ENCODE measurements at regions not wholly inside any gene's neighbourhood (a gene's known extent, or its start where the extent isn't known, plus 50 kb on each side); places are given as distances from the start of the nearest gene placed in this dataset.

GRCh38 chr6:40285996-40286395 lies 301.2 kb downstream of the LRFN2 start:
- TF ChIP-seq CTCF (conservative IDR thresholded peaks at IDR 0.05; ENCODE audit: low read depth, low read length) (no peak), RFX5 (IDR thresholded peaks at IDR 0.05; ENCODE audit: low read depth, low read length) (no peak), MAFK (IDR thresholded peaks at IDR 0.05; ENCODE audit: low read depth, low read length) (no peak), CHD1 (IDR thresholded peaks at IDR 0.05; ENCODE audit: low read depth, low read length) (no peak), NFE2L2 (IDR thresholded peaks at IDR 0.05; ENCODE audit: low read depth, low read length) (no peak), MXI1 (IDR thresholded peaks at IDR 0.05; ENCODE audit: borderline replicate concordance, low read depth, low read length) (no peak), RCOR1 (IDR thresholded peaks at IDR 0.05; ENCODE audit: insufficient replicate concordance, low read length) (no peak), POLR2A (IDR thresholded peaks at IDR 0.05; ENCODE audit: low read depth, low read length) (no peak), ELK1 (IDR thresholded peaks at IDR 0.05; ENCODE audit: borderline replicate concordance, low read depth, low read length) (no peak), RAD21 (IDR thresholded peaks at IDR 0.05; ENCODE audit: low read length) (no peak), BHLHE40 (IDR thresholded peaks at IDR 0.05; ENCODE audit: low read depth, low read length) (no peak), USF2 (IDR thresholded peaks at IDR 0.05; ENCODE audit: low read depth, low read length) (no peak)
- Histone ChIP-seq H3K4ac (ENCODE audit: low read depth, low read length) (no peak overlapping the region), H3K23ac (ENCODE audit: low read depth, low read length) (no peak overlapping the region), H2BK15ac (ENCODE audit: low read depth, low read length) (no peak overlapping the region), H3K9ac (ENCODE audit: low read depth, low read length) (no peak overlapping the region), H4K91ac (ENCODE audit: insufficient read depth, low read depth, low read length) (no peak overlapping the region), H2BK5ac (ENCODE audit: low read depth, low read length, poor library complexity, severe bottlenecking) (no peak overlapping the region), H3K79me1 (ENCODE audit: low read depth in 1 of 2, low read length in 2 of 2) (no peaks in the 10 kb centered on the region), H2BK120ac (ENCODE audit: low read depth, low read length) (no peak overlapping the region), H3K56ac (ENCODE audit: extremely low read depth, insufficient read depth, low read length) (no peak overlapping the region), H3K4me2 (ENCODE audit: low read depth, low read length) (no peak overlapping the region), H3K4me1 (ENCODE audit: control insufficient read depth, insufficient read depth, low read length) (no peaks in the 10 kb centered on the region), H4K5ac (ENCODE audit: low read depth, low read length) (no peak overlapping the region), H3K27me3 (ENCODE audit: control insufficient read depth, insufficient read depth, low read length) (no peaks in the 10 kb centered on the region; the same call in 1 of the 2 replicates), H3K14ac (replicated peaks; ENCODE audit: low read depth, low read length) (no peak overlapping the region), H4K8ac (ENCODE audit: low read depth in 2 of 2, low read length in 2 of 2) (no peak overlapping the region), H3K9me3 (ENCODE audit: control insufficient read depth, insufficient read depth, low read length) (no peaks in the 10 kb centered on the region), H2BK20ac (ENCODE audit: low read depth, low read length) (no peak overlapping the region), H2AFZ (replicated peaks; ENCODE audit: low read length, poor library complexity) (no peak overlapping the region), H2AK5ac (ENCODE audit: low read depth, low read length) (no peak overlapping the region), H3K9me1 (ENCODE audit: insufficient read depth, low read length) (no peaks in the 10 kb centered on the region), H4K20me1 (ENCODE audit: insufficient read depth, low read length) (no peaks in the 10 kb centered on the region), H3K18ac (ENCODE audit: low read depth, low read length) (no peak overlapping the region), H3K27ac (ENCODE audit: insufficient read depth, low read length) (no peak overlapping the region), H2AK9ac (replicated peaks; ENCODE audit: low read depth, low read length, poor library complexity) (no peak overlapping the region), H3K36me3 (ENCODE audit: control insufficient read depth, insufficient read depth, low read length) (no peaks in the 10 kb centered on the region), H3K4me3 (ENCODE audit: insufficient read depth, low read depth, low read length) (no peak overlapping the region)
- in situ Hi-C loops (cut with MboI; ENCODE audit: low sequenced_read_pairs) (no loop called here), intact Hi-C loops (cut with micrococcal nuclease) (no loop called here), dilution Hi-C loops (cut with HindIII; ENCODE audit: low sequenced_read_pairs, unreplicated experiment) (no loop called here)
- BruUV-seq (replicated peaks), result no TSS peak
- no CpG with 5 or more reads among the region's 10 CpGs for WGBS, 2 experiments (ENCODE audit: extremely low coverage in 2 of 2, insufficient read length in 1 of 2)
- ChIA-PET CTCF (no interaction called here), POLR2A (ENCODE audit: unreplicated experiment) (no interaction called here)
- DNase-seq (no peak), ATAC-seq (ENCODE audit: low read depth) (no peak)

All from IMR-90 (cell line).